Breast epithelium (tissue), 4 donors: ENCODE measurements at regions not wholly inside any gene's neighbourhood (a gene's known extent, or its start where the extent isn't known, plus 50 kb on each side); places are given as distances from the start of the nearest gene placed in this dataset.

Source experiments
- DNase-seq, 2 donors: peaks; one replicate each; pipeline ENCODE4 v3.0.0-alpha.2; 2019; ENCODE audit warnings: low spot score in 2 of 2
- H3K27ac ChIP-seq, 2 donors: fragments of 200-600 bp; sonication (generic) in 1 of 2; one replicate each; pipeline ENCODE4 v1.5.1; 2016 to 2019; ENCODE audit warnings: mild to moderate bottlenecking in 1 of 2
- H3K27me3 ChIP-seq, 2 donors: fragments of 200-600 bp; sonication (generic) in 1 of 2; one replicate each; pipeline versions ENCODE4 v1.5.1 to v1.6.0; 2017 to 2019; ENCODE audit warnings: control low read depth in 1 of 2, mild to moderate bottlenecking in 1 of 2
- H3K36me3 ChIP-seq: fragments of 200-600 bp; one replicate; pipeline ENCODE4 v1.5.1; 2019
- H3K4me1 ChIP-seq, 2 donors: fragments of 200-600 bp; sonication (generic); one replicate each; pipeline ENCODE4 v1.5.1; 2016 to 2019; ENCODE audit warnings: control low read depth in 1 of 2
- H3K4me3 ChIP-seq, 3 donors: fragments of 200-600 bp; sonication (generic); 1 replicate in 2 of 3; 2 replicates in 1 of 3; pipeline ENCODE4 v1.5.1; 2016 to 2019; ENCODE audit warnings: mild to moderate bottlenecking in 3 of 3, moderate library complexity in 2 of 3
- H3K9me3 ChIP-seq, 2 donors: fragments of 200-600 bp; sonication (generic) in 1 of 2; one replicate each; pipeline ENCODE4 v1.5.1; 2016 to 2019; ENCODE audit warnings: control low read depth in 1 of 2
- POLR2A ChIP-seq: fragments of 450-650 bp; IDR thresholded peaks from one replicate; pipeline ENCODE4 v1.6.1; 2016; ENCODE audit warnings: antibody characterized with exemption, mild to moderate bottlenecking, moderate library complexity
- POLR2AphosphoS5 ChIP-seq, 3 donors: sonication (generic); formaldehyde crosslinking; IDR thresholded peaks; one replicate each; pipeline ENCODE4 v1.6.1; 2017; ENCODE audit warnings: antibody characterized with exemption in 3 of 3
- intact Hi-C: fragments of 100-400 bp; cut with DNase I; formaldehyde crosslinking; loops from one replicate; pipeline ENCODE4 v1.15.1; 2023; ENCODE audit warnings: low total_unique reads
- TF ChIP-seq, protein P1 (sequence below), 3 donors: fragments of 450-650 bp; IDR thresholded peaks; one replicate each; pipeline ENCODE4 v1.5.1; 2016 to 2017; ENCODE audit warnings: antibody characterized with exemption in 3 of 3, mild to moderate bottlenecking in 3 of 3, moderate library complexity in 3 of 3

DNA sequence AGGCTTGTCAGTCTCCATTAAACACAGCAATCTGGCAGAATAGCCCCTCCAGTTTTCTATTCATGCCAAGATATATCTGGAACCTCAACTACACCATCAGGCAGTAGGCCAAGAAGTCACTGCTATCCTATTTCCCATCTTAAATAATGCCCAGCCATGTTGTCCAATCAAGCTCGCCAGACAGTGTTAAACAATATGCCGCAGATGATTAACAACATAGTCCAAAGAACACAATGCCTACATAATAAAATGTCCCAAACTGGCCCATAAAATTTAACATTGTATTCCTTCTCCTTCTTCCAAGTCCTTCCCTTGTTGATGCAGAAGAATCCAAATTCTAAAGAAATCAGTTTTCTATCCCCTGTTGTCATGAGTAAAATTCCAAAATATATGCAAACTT is 427.4 kb upstream of the PPP2R3A start:
- TF ChIP-seq, protein P1, sequence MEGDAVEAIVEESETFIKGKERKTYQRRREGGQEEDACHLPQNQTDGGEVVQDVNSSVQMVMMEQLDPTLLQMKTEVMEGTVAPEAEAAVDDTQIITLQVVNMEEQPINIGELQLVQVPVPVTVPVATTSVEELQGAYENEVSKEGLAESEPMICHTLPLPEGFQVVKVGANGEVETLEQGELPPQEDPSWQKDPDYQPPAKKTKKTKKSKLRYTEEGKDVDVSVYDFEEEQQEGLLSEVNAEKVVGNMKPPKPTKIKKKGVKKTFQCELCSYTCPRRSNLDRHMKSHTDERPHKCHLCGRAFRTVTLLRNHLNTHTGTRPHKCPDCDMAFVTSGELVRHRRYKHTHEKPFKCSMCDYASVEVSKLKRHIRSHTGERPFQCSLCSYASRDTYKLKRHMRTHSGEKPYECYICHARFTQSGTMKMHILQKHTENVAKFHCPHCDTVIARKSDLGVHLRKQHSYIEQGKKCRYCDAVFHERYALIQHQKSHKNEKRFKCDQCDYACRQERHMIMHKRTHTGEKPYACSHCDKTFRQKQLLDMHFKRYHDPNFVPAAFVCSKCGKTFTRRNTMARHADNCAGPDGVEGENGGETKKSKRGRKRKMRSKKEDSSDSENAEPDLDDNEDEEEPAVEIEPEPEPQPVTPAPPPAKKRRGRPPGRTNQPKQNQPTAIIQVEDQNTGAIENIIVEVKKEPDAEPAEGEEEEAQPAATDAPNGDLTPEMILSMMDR (IDR thresholded peaks at IDR 0.05) = no peak
- no peak for TF ChIP-seq POLR2A
- DNase-seq = no peak
- intact Hi-C loops = no loop called here
- no peaks in the 10 kb centered on the region for H3K36me3 ChIP-seq
- no peak overlapping the region for H3K4me3 ChIP-seq
- no peaks in the 10 kb centered on the region for H3K4me1 ChIP-seq
- H3K27ac ChIP-seq = no peak overlapping the region
- H3K27me3 ChIP-seq = no peaks in the 10 kb centered on the region
- H3K9me3 ChIP-seq = no peaks in the 10 kb centered on the region

DNA sequence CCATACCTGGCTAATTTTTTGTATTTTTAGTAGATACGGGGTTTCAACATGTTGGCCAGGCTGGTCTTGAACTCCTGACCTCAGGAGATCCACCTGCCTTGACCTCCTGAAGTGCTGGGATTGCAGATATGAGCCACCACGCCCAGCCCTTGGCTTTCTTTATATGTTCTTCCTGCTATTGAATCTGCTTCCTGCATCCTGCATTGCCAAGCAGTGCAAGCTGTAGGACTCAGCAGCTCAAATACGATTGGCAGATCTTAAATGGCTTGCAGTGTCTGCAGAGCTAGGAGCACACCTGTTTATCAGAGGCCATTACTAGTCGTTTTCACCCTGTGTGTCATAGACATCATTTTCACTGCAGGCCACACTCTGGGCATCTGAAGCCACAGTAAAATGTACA is 426.2 kb upstream of the PPP2R3A start:
- intact Hi-C loops = no loop called here
- H3K27me3 ChIP-seq = no peaks in the 10 kb centered on the region
- H3K36me3 ChIP-seq = no peaks in the 10 kb centered on the region
- no peaks in the 10 kb centered on the region for H3K9me3 ChIP-seq
- DNase-seq = no peak
- TF ChIP-seq POLR2A (no peak), POLR2AphosphoS5 (IDR thresholded peaks at IDR 0.05) (no peak)
- TF ChIP-seq, protein P1 (IDR thresholded peaks at IDR 0.05) = no peak
- no peak overlapping the region for H3K27ac ChIP-seq
- no peak overlapping the region for H3K4me3 ChIP-seq
- H3K4me1 ChIP-seq = no peaks in the 10 kb centered on the region

DNA sequence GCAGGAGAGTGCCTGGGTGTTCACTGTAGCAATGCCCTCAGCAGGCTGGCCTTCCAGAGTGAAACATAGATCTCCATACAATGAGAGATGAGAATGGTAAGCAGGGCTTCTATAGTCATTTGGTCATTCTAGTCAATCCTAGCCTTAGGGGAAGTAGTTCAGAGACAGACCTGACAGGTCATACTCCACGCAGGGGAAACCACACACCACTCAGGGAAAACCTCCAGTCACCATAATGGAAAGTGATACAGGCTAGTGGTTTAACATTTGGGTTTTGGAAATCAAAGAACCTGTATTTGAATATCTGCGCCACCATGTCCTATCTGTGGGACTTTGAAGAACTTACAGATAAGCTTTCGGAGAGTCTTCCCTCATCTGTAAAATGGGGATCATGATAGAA is 425.7 kb upstream of the PPP2R3A start:
- no peaks in the 10 kb centered on the region for H3K9me3 ChIP-seq
- intact Hi-C loops = no loop called here
- no peaks in the 10 kb centered on the region for H3K27me3 ChIP-seq
- H3K4me3 ChIP-seq = no peak overlapping the region
- no peak for DNase-seq
- H3K4me1 ChIP-seq = no peaks in the 10 kb centered on the region
- H3K36me3 ChIP-seq = no peaks in the 10 kb centered on the region
- no peak overlapping the region for H3K27ac ChIP-seq
- TF ChIP-seq POLR2AphosphoS5 (IDR thresholded peaks at IDR 0.05) (no peak), POLR2A (no peak)
- TF ChIP-seq, protein P1 (IDR thresholded peaks at IDR 0.05) = no peak

DNA sequence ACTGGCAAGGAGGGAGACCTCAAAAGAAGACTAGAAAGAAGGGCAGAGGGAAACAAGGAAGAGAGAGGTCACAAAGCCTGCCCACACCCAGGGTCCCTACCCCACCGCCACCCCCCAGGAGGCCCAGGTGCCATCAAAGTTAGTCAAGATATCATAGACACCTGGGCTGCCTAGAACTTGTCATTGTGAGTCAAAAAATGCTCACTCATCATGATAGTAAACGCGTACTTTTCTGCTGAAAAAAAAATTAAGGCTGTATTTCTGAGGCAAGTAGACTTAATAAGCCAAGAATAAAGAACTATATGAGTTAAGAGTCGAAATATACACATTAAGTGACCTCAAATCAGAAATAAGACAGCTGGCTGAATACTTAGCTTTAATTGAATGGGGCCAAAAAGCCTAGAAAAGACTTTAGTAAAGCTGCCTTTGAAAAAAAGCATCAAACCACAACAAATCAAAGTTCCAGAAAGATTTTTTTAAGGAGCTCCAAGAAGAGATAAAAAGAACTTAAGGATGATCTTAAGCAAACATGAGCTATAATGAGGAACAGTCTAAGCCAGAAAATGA is 415.5 kb upstream of the PPP2R3A start:
- TF ChIP-seq POLR2A = no peak
- no peaks in the 10 kb centered on the region for H3K9me3 ChIP-seq

DNA sequence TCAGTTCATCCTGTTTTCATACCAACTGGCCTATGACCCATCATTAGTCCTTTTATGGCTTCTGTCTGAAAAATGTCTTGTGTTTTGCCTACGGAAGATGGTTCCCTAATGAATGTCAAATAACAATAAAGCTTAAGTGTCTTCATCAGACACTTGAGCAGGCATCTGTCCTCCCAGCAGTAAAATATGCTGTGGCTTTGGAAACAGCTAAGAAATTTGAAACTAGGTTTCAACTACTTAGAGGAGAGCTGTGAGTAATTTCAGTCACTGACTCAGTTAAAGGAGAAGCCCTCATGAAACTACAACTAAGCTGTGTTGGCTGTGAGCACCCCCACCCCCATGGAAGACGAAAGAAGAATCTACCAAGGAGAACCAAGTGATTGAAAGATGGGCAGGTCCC is 409.4 kb upstream of the PPP2R3A start:
- H3K27me3 ChIP-seq = no peaks in the 10 kb centered on the region
- H3K9me3 ChIP-seq = no peaks in the 10 kb centered on the region
- H3K4me3 ChIP-seq = no peak overlapping the region
- TF ChIP-seq POLR2AphosphoS5 (IDR thresholded peaks at IDR 0.05) = no peak
- TF ChIP-seq, protein P1 (IDR thresholded peaks at IDR 0.05) = no peak
- no peak for TF ChIP-seq POLR2A
- intact Hi-C loops = no loop called here
- H3K27ac ChIP-seq = no peak overlapping the region
- no peaks in the 10 kb centered on the region for H3K4me1 ChIP-seq
- no peaks in the 10 kb centered on the region for H3K36me3 ChIP-seq
- DNase-seq = no peak

More for the DNA sequence above, 415.5 kb upstream of the PPP2R3A start:
- Histone ChIP-seq H3K36me3 (no peaks in the 10 kb centered on the region), H3K27me3 (no peaks in the 10 kb centered on the region), H3K4me3 (no peak overlapping the region), H3K27ac (no peak overlapping the region), H3K4me1 (no peaks in the 10 kb centered on the region)
- intact Hi-C loops = no loop called here
- DNase-seq = no peak
